GM06990 (cell line): ENCODE measurements at regions not wholly inside any gene's neighbourhood (a gene's known extent, or its start where the extent isn't known, plus 50 kb on each side); places are given as distances from the start of the nearest gene placed in this dataset.

Experiments used
- DNase-seq: peaks from one replicate; pipeline ENCODE4 v3.0.0-alpha.2; 2011; ENCODE audit not compliant: insufficient read length; ENCODE audit errors: extremely low read depth
- H3K27me3 ChIP-seq: replicated peaks from 2 replicates; pipeline ENCODE4 v1.6.0; 2011; ENCODE audit warnings: low read length; ENCODE audit not compliant: control insufficient read depth, insufficient read depth
- H3K36me3 ChIP-seq: 2 replicates; pipeline ENCODE4 v1.5.1; 2011; ENCODE audit warnings: low read length; ENCODE audit not compliant: control insufficient read depth, insufficient read depth
- H3K4me3 ChIP-seq: replicated peaks from 2 replicates; pipeline ENCODE4 v1.5.1; 2011; ENCODE audit warnings: low read depth, mild to moderate bottlenecking, control low read depth, low read length
- TF ChIP-seq, protein P1 (sequence below): IDR thresholded peaks from 2 replicates; pipeline ENCODE4 v1.5.1; 2011; ENCODE audit warnings: low read length, control low read depth, mild to moderate bottlenecking, inconsistent platforms; ENCODE audit not compliant: insufficient read depth, poor library complexity, severe bottlenecking

DNA sequence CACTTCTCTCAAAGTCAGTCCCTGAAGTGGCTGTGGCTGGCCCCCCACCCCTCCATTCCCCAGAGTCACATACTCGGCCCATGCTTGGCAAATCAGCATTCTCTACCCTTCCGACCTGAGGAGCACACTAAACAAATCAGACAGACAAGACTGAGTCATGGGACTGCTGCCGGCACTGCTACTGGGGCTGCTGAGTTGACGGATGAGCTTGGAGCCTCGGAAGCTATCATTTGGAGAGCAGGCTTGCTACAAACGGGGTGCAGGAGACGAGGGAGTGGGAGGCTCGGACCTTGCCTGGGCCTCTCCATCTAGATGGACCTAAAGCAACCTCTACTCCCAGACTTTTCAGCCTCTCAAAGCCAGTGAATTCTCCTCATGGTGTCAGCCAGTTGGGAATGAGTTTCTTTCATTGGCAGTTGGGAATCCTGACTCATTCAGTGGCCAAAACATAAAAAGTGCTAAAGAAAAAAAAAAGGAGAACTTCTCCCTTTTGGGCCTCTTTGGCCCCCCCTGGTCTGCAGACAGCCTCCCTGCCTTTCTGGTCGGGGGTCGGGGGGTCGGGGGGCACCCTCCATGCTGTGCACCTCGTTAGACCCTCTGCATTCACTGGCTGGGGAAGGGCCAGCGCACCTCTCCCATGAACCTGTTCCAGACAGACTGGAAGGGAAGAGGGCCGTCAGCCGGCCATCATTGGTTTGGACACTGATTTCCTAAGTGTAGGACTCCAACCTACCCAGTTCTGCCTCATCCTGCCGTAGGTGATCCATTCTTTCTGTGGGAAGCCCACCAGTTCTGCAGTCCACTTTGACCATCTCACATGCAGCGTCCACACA is 52.3 kb upstream of the COL13A1 start:
- Histone ChIP-seq H3K36me3 (no peaks in the 10 kb centered on the region), H3K27me3 (no peaks in the 10 kb centered on the region; the same call in none of the 2 replicates), H3K4me3 (no peak overlapping the region)

DNA sequence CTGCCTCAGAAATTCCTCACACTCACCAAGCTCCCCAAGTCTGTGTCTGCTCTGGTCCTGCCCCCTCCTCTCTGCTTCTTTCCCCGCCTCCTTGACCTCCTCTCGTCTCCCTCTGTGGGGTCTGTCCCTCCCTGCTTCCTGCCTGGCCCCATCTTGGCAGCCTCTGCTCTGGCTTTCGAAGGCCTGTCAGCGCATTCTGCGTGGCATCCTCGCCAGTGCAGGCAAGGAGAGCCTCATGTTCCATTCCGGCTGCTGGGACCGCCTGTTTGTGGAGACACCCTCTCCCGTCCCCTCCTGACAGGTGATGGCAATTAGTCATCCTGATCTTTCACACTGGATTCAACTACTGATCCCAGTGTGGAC is 51.7 kb upstream of the COL13A1 start:
- TF ChIP-seq, protein P1, sequence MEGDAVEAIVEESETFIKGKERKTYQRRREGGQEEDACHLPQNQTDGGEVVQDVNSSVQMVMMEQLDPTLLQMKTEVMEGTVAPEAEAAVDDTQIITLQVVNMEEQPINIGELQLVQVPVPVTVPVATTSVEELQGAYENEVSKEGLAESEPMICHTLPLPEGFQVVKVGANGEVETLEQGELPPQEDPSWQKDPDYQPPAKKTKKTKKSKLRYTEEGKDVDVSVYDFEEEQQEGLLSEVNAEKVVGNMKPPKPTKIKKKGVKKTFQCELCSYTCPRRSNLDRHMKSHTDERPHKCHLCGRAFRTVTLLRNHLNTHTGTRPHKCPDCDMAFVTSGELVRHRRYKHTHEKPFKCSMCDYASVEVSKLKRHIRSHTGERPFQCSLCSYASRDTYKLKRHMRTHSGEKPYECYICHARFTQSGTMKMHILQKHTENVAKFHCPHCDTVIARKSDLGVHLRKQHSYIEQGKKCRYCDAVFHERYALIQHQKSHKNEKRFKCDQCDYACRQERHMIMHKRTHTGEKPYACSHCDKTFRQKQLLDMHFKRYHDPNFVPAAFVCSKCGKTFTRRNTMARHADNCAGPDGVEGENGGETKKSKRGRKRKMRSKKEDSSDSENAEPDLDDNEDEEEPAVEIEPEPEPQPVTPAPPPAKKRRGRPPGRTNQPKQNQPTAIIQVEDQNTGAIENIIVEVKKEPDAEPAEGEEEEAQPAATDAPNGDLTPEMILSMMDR, result no peak
- no peak overlapping the region for H3K4me3 ChIP-seq

More for the DNA sequence above, 52.3 kb upstream of the COL13A1 start:
- TF ChIP-seq, protein P1, result no peak
- no peak for DNase-seq

GRCh38 chr10:69750725-69751124 is 51.0 kb upstream of the COL13A1 start:
- TF ChIP-seq, protein P1, result no peak
- Histone ChIP-seq H3K36me3 (no peaks in the 10 kb centered on the region), H3K4me3 (no peak overlapping the region), H3K27me3 (no peaks in the 10 kb centered on the region; the same call in none of the 2 replicates)
- no peak for DNase-seq

More for the DNA sequence above, 51.7 kb upstream of the COL13A1 start:
- no peak for DNase-seq
- H3K36me3 ChIP-seq, result no peaks in the 10 kb centered on the region
- H3K27me3 ChIP-seq, result no peaks in the 10 kb centered on the region; the same call in none of the 2 replicates

DNA sequence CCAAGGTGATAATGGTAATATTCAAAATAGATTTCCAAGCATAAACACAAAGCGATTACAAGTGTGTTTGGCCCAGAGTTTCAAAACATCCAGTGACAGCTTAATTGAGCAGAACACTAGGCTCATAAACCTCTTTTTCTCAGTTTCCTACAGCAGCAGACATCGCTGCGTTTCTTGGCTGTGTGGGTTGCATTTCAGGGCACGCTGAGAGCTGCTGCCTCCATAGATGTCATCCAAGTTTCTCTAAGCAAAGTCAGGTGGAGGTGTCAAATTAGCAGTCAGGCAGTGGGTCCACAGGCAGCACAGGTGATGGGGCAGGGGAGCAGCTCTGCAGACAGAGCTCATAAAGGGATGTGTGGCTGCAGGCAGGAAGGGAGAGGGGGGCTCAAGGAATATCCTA is 50.5 kb upstream of the COL13A1 start:
- H3K27me3 ChIP-seq, result no peaks in the 10 kb centered on the region; the same call in none of the 2 replicates

More for the DNA sequence above, 50.5 kb upstream of the COL13A1 start:
- no peak overlapping the region for H3K4me3 ChIP-seq
- TF ChIP-seq, protein P1, result no peak
- DNase-seq, result no peak
- H3K36me3 ChIP-seq, result no peaks in the 10 kb centered on the region
